ENCODE measurements at regions not wholly inside any gene's neighbourhood (a gene's known extent, or its start where the extent isn't known, plus 50 kb on each side); places are given as distances from the start of the nearest gene placed in this dataset.

GRCh38 chr3:95097493-95097892, 1034.6 kb downstream of the NSUN3 start:
- TF ChIP-seq EZH2 (IDR thresholded peaks at IDR 0.05; ENCODE audit: borderline replicate concordance, low read depth, low read length, poor library complexity, severe bottlenecking): no peak
- TF ChIP-seq CTCF (conservative IDR thresholded peaks at IDR 0.05; ENCODE audit: low read depth, low read length): no peak

Measured in A673 (cell line).